HEK293T (cell line): ENCODE measurements at regions not wholly inside any gene's neighbourhood (a gene's known extent, or its start where the extent isn't known, plus 50 kb on each side); places are given as distances from the start of the nearest gene placed in this dataset.

Source experiments
- ELF4 ChIP-seq: fragments of 450-650 bp; IDR thresholded peaks from 2 replicates; pipeline ENCODE4 v1.6.1; 2017; ENCODE audit warnings: antibody characterized with exemption
- SUZ12 ChIP-seq: fragments of 450-650 bp; IDR thresholded peaks from 2 replicates; pipeline ENCODE4 v1.6.1; 2016; ENCODE audit warnings: mild to moderate bottlenecking

- TF ChIP-seq SUZ12 = no peak
- no peak for TF ChIP-seq ELF4
Measured at GRCh38 chr4:166499820-166500219, 626.8 kb downstream of the TLL1 start.
